ENCODE measurements at regions not wholly inside any gene's neighbourhood (a gene's known extent, or its start where the extent isn't known, plus 50 kb on each side); places are given as distances from the start of the nearest gene placed in this dataset.

GRCh38 chr20:12264711-12265110, 347.0 kb downstream of the BTBD3 start:
- DNase-seq (ENCODE audit: low read depth): no peak
- H3K4me3 ChIP-seq (ENCODE audit: low read length): no peak overlapping the region
- TF ChIP-seq CTCF (conservative IDR thresholded peaks at IDR 0.05; ENCODE audit: low read length): no peak

GRCh38 chr20:12265662-12266061, 348.0 kb downstream of the BTBD3 start:
- DNase-seq (ENCODE audit: low read depth): no peak

GRCh38 chr20:12269579-12269978, 351.9 kb downstream of the BTBD3 start:
- no peak for TF ChIP-seq CTCF (conservative IDR thresholded peaks at IDR 0.05; ENCODE audit: low read length)
- no peak for DNase-seq (ENCODE audit: low read depth)

More at GRCh38 chr20:12265662-12266061, 348.0 kb downstream of the BTBD3 start:
- no peak for TF ChIP-seq CTCF (conservative IDR thresholded peaks at IDR 0.05; ENCODE audit: low read length)
- no peak overlapping the region for H3K4me3 ChIP-seq (ENCODE audit: low read length)

GRCh38 chr20:12270863-12271262, 353.2 kb downstream of the BTBD3 start:
- DNase-seq (ENCODE audit: low read depth): no peak
- no peak for TF ChIP-seq CTCF (conservative IDR thresholded peaks at IDR 0.05; ENCODE audit: low read length)
- no peak overlapping the region for H3K4me3 ChIP-seq (ENCODE audit: low read length)

More at GRCh38 chr20:12269579-12269978, 351.9 kb downstream of the BTBD3 start:
- no peak overlapping the region for H3K4me3 ChIP-seq (ENCODE audit: low read length)

GRCh38 chr20:12276011-12276673, 358.4 kb downstream of the BTBD3 start:
- no peak for DNase-seq (ENCODE audit: low read depth)
- TF ChIP-seq CTCF (conservative IDR thresholded peaks at IDR 0.05; ENCODE audit: low read length): no peak

GRCh38 chr20:12287575-12287974, 369.9 kb downstream of the BTBD3 start:
- H3K4me3 ChIP-seq (ENCODE audit: low read length): no peak overlapping the region
- no peak for DNase-seq (ENCODE audit: low read depth)
- TF ChIP-seq CTCF (conservative IDR thresholded peaks at IDR 0.05; ENCODE audit: low read length): no peak

More at GRCh38 chr20:12276011-12276673, 358.4 kb downstream of the BTBD3 start:
- H3K4me3 ChIP-seq (ENCODE audit: low read length): no peak overlapping the region

GRCh38 chr20:12289465-12289864, 371.8 kb downstream of the BTBD3 start:
- no peak for TF ChIP-seq CTCF (conservative IDR thresholded peaks at IDR 0.05; ENCODE audit: low read length)

More at GRCh38 chr20:12289465-12289864, 371.8 kb downstream of the BTBD3 start:
- no peak for DNase-seq (ENCODE audit: low read depth)
- H3K4me3 ChIP-seq (ENCODE audit: low read length): no peak overlapping the region
